ENCODE measurements at regions not wholly inside any gene's neighbourhood (a gene's known extent, or its start where the extent isn't known, plus 50 kb on each side); places are given as distances from the start of the nearest gene placed in this dataset.

- no peak for DNase-seq (ENCODE audit: low spot score)
Observed at GRCh38 chr12:40557980-40558379, 134.3 kb upstream of the CNTN1 start.

- DNase-seq (ENCODE audit: low spot score), result no peak
Observed at GRCh38 chr12:40559865-40560264, 132.4 kb upstream of the CNTN1 start.

- no peak for DNase-seq (ENCODE audit: low spot score)
Observed at GRCh38 chr12:40560848-40561247, 131.4 kb upstream of the CNTN1 start.

GRCh38 chr12:40561395-40561966 lies 130.8 kb upstream of the CNTN1 start:
- DNase-seq (ENCODE audit: low spot score), result no peak

GRCh38 chr12:40565029-40565633 lies 127.1 kb upstream of the CNTN1 start:
- no peak for DNase-seq (ENCODE audit: low spot score)

GRCh38 chr12:40566271-40566670 lies 126.0 kb upstream of the CNTN1 start:
- no peak for DNase-seq (ENCODE audit: low spot score)

GRCh38 chr12:40569626-40570179 lies 122.5 kb upstream of the CNTN1 start:
- no peak for DNase-seq (ENCODE audit: low spot score)

GRCh38 chr12:40573024-40573423 lies 119.2 kb upstream of the CNTN1 start:
- DNase-seq (ENCODE audit: low spot score), result no peak

GRCh38 chr12:40575987-40576386 lies 116.3 kb upstream of the CNTN1 start:
- DNase-seq (ENCODE audit: low spot score), result no peak

- no peak for DNase-seq (ENCODE audit: low spot score)
Observed at GRCh38 chr12:40577834-40578233, 114.4 kb upstream of the CNTN1 start.

GRCh38 chr12:40579687-40580086 lies 112.6 kb upstream of the CNTN1 start:
- no peak for DNase-seq (ENCODE audit: low spot score)

- no peak for DNase-seq (ENCODE audit: low spot score)
Observed at GRCh38 chr12:40580346-40580745, 111.9 kb upstream of the CNTN1 start.

- no peak for DNase-seq (ENCODE audit: low spot score)
Observed at GRCh38 chr12:40581889-40582288, 110.3 kb upstream of the CNTN1 start.

GRCh38 chr12:40583743-40584142 lies 108.5 kb upstream of the CNTN1 start:
- no peak for DNase-seq (ENCODE audit: low spot score)

GRCh38 chr12:40584763-40585162 lies 107.5 kb upstream of the CNTN1 start:
- no peak for DNase-seq (ENCODE audit: low spot score)

GRCh38 chr12:40586823-40587222 lies 105.4 kb upstream of the CNTN1 start:
- DNase-seq (ENCODE audit: low spot score), result no peak

GRCh38 chr12:40587421-40587820 lies 104.8 kb upstream of the CNTN1 start:
- DNase-seq (ENCODE audit: low spot score), result no peak

GRCh38 chr12:40587970-40588369 lies 104.3 kb upstream of the CNTN1 start:
- no peak for DNase-seq (ENCODE audit: low spot score)

- DNase-seq (ENCODE audit: low spot score), result no peak
Observed at GRCh38 chr12:40597133-40597532, 95.1 kb upstream of the CNTN1 start.

GRCh38 chr12:40598073-40598472 lies 94.2 kb upstream of the CNTN1 start:
- no peak for DNase-seq (ENCODE audit: low spot score)

GRCh38 chr12:40602562-40602961 lies 89.7 kb upstream of the CNTN1 start:
- DNase-seq (ENCODE audit: low spot score), result no peak

GRCh38 chr12:40614923-40615322 lies 77.3 kb upstream of the CNTN1 start:
- DNase-seq (ENCODE audit: low spot score), result no peak

- DNase-seq (ENCODE audit: low spot score), result no peak
Observed at GRCh38 chr12:40615590-40615989, 76.6 kb upstream of the CNTN1 start.

- no peak for DNase-seq (ENCODE audit: low spot score)
Observed at GRCh38 chr12:40616383-40616915, 75.8 kb upstream of the CNTN1 start.

Data from HuH-7 (cell line).